Endometrial microvascular endothelial cells (primary cell): ENCODE measurements at regions not wholly inside any gene's neighbourhood (a gene's known extent, or its start where the extent isn't known, plus 50 kb on each side); places are given as distances from the start of the nearest gene placed in this dataset.
"Not testable (repeated sequence)": the region's sequence is repeated elsewhere in the genome, so short reads cannot be mapped to it uniquely, and the experiment has no call there.

Experiments used
- in situ Hi-C: cut with HindIII; loops from 2 replicates; pipeline ENCODE4 v1.10.0; 2017; ENCODE audit warnings: low sequenced_read_pairs, low pct_unique_long_range_greater_than_20kb; ENCODE audit errors: inconsistent ontology term

GRCh38 chr3:70486414-70487017, 174.1 kb upstream of the MDFIC2 start:
- in situ Hi-C loops, result no loop called here

- in situ Hi-C loops, result no loop called here
These were observed 163.7 kb upstream of the MDFIC2 start for GRCh38 chr3:70476174-70476573.

- in situ Hi-C loops, result no loop called here
These were observed 159.3 kb upstream of the MDFIC2 start for GRCh38 chr3:70471464-70472342.

GRCh38 chr3:70466096-70466495, 153.7 kb upstream of the MDFIC2 start:
- in situ Hi-C loops, result no loop called here

GRCh38 chr3:70464876-70465275, 152.4 kb upstream of the MDFIC2 start:
- in situ Hi-C loops, result no loop called here

- in situ Hi-C loops, result no loop called here
These were observed 152.0 kb upstream of the MDFIC2 start for GRCh38 chr3:70464465-70464864.

GRCh38 chr3:70450220-70450619, 137.8 kb upstream of the MDFIC2 start:
- in situ Hi-C loops, result not testable (repeated sequence)

GRCh38 chr3:70435422-70435821, 123.0 kb upstream of the MDFIC2 start:
- in situ Hi-C loops, result not testable (repeated sequence)

GRCh38 chr3:70433091-70433490, 120.7 kb upstream of the MDFIC2 start:
- in situ Hi-C loops, result no loop called here

- in situ Hi-C loops, result no loop called here
These were observed 119.5 kb upstream of the MDFIC2 start for GRCh38 chr3:70431911-70432310.

GRCh38 chr3:70426071-70426470, 113.6 kb upstream of the MDFIC2 start:
- in situ Hi-C loops, result no loop called here

GRCh38 chr3:70421506-70421905, 109.1 kb upstream of the MDFIC2 start:
- in situ Hi-C loops, result no loop called here

- in situ Hi-C loops, result no loop called here
These were observed 96.6 kb upstream of the MDFIC2 start for GRCh38 chr3:70409018-70409417.

GRCh38 chr3:70400194-70400593, 87.8 kb upstream of the MDFIC2 start:
- in situ Hi-C loops, result no loop called here

- in situ Hi-C loops, result no loop called here
These were observed 81.6 kb upstream of the MDFIC2 start for GRCh38 chr3:70393881-70394612.

GRCh38 chr3:70392227-70392626, 79.8 kb upstream of the MDFIC2 start:
- in situ Hi-C loops, result no loop called here

- in situ Hi-C loops, result no loop called here
These were observed 75.5 kb upstream of the MDFIC2 start for GRCh38 chr3:70387889-70388288.

- in situ Hi-C loops, result no loop called here
These were observed 74.4 kb upstream of the MDFIC2 start for GRCh38 chr3:70386846-70387245.

- in situ Hi-C loops, result no loop called here
These were observed 73.6 kb upstream of the MDFIC2 start for GRCh38 chr3:70386043-70386442.

GRCh38 chr3:70383360-70383831, 71.0 kb upstream of the MDFIC2 start:
- in situ Hi-C loops, result no loop called here
